MM.1S (cell line): ENCODE measurements at regions not wholly inside any gene's neighbourhood (a gene's known extent, or its start where the extent isn't known, plus 50 kb on each side); places are given as distances from the start of the nearest gene placed in this dataset.

ENCODE experiments used
- DNase-seq: peaks from one replicate; pipeline ENCODE4 v3.0.0-alpha.2; 2015
- H2AFZ ChIP-seq: fragments of 300-600 bp; sonication (generic); 2 replicates; pipeline ENCODE4 v1.6.0; 2016; ENCODE audit warnings: antibody characterized with exemption, low read length
- H3F3A ChIP-seq: fragments of 300-600 bp; sonication (generic); 2 replicates; pipeline ENCODE4 v1.6.1; 2016; ENCODE audit warnings: mild to moderate bottlenecking, antibody characterized with exemption, low read length, moderate library complexity, mixed read lengths; ENCODE audit not compliant: insufficient read depth
- H3K27ac ChIP-seq: fragments of 300-600 bp; sonication (generic); 2 replicates; pipeline ENCODE4 v1.5.1; 2016; ENCODE audit warnings: mild to moderate bottlenecking, low read length
- H3K27me3 ChIP-seq: fragments of 300-600 bp; sonication (generic); replicated peaks from 2 replicates; pipeline ENCODE4 v1.6.0; 2016; ENCODE audit warnings: low read length; ENCODE audit not compliant: insufficient read depth
- H3K36me3 ChIP-seq: fragments of 300-600 bp; sonication (generic); replicated peaks from 2 replicates; pipeline ENCODE4 v1.6.1; 2016; ENCODE audit warnings: mild to moderate bottlenecking, low read length, mixed read lengths; ENCODE audit not compliant: insufficient read depth
- H3K4me1 ChIP-seq: fragments of 300-600 bp; sonication (generic); 2 replicates; pipeline ENCODE4 v1.6.1; 2016; ENCODE audit warnings: low read length, mixed read lengths
- H3K4me2 ChIP-seq: fragments of 300-600 bp; sonication (generic); 2 replicates; pipeline ENCODE4 v1.6.0; 2016; ENCODE audit warnings: low read depth, low read length
- H3K4me3 ChIP-seq: fragments of 300-600 bp; sonication (generic); 2 replicates; pipeline ENCODE4 v1.5.1; 2016; ENCODE audit warnings: low read length, mixed read lengths
- H3K79me2 ChIP-seq: fragments of 300-600 bp; sonication (generic); 2 replicates; pipeline ENCODE4 v1.6.1; 2016; ENCODE audit warnings: mixed run types, low read length, mixed read lengths
- H3K9ac ChIP-seq: fragments of 300-600 bp; sonication (generic); 2 replicates; pipeline ENCODE4 v1.6.1; 2016; ENCODE audit warnings: low read length, mixed read lengths
- H3K9me2 ChIP-seq: fragments of 300-600 bp; sonication (generic); replicated peaks from 2 replicates; pipeline ENCODE4 v1.6.1; 2016; ENCODE audit warnings: mild to moderate bottlenecking, low read length, mixed read lengths; ENCODE audit not compliant: insufficient read depth
- H3K9me3 ChIP-seq: fragments of 300-600 bp; sonication (generic); replicated peaks from 2 replicates; pipeline ENCODE4 v1.6.1; 2016; ENCODE audit warnings: mild to moderate bottlenecking, low read length, mixed read lengths; ENCODE audit not compliant: insufficient read depth
- H4K20me1 ChIP-seq: fragments of 300-600 bp; sonication (generic); 2 replicates; pipeline ENCODE4 v1.6.1; 2016; ENCODE audit warnings: mild to moderate bottlenecking, low read length, moderate library complexity, mixed read lengths; ENCODE audit not compliant: insufficient read depth
- CTCF ChIP-seq: fragments of 300-600 bp; sonication (generic); IDR thresholded peaks from 2 replicates; pipeline ENCODE4 v1.5.1; 2016; ENCODE audit warnings: antibody characterized with exemption, low read length, mixed read lengths
- EZH2 ChIP-seq: fragments of 300-600 bp; sonication (generic); optimal IDR thresholded peaks from 2 replicates; pipeline ENCODE3; 2017; ENCODE audit warnings: low read depth, mild to moderate bottlenecking, antibody characterized with exemption, low read length, mixed read lengths
- EZH2phosphoT487 ChIP-seq: fragments of 300-600 bp; sonication (generic); IDR thresholded peaks from 2 replicates; pipeline ENCODE4 v1.6.1; 2018; ENCODE audit warnings: antibody characterized with exemption, low read length

GRCh38 chr2:209121691-209122090 lies 302.2 kb upstream of the MAP2 start:
- TF ChIP-seq EZH2 = no peak
- no peak for TF ChIP-seq EZH2phosphoT487
- TF ChIP-seq CTCF = no peak
- no peaks in the 10 kb centered on the region for H3K36me3 ChIP-seq
- no peak overlapping the region for H2AFZ ChIP-seq
- no peaks in the 10 kb centered on the region for H3K9me2 ChIP-seq
- H4K20me1 ChIP-seq = no peaks in the 10 kb centered on the region
- no peak overlapping the region for H3K9ac ChIP-seq
- no peak for DNase-seq
- no peaks in the 10 kb centered on the region for H3K79me2 ChIP-seq
- H3F3A ChIP-seq = no peaks in the 10 kb centered on the region
- H3K4me3 ChIP-seq = no peak overlapping the region
- H3K27ac ChIP-seq = no peak overlapping the region; the same call in 1 of the 2 replicates
- H3K9me3 ChIP-seq = no peaks in the 10 kb centered on the region
- no peaks in the 10 kb centered on the region for H3K27me3 ChIP-seq
- H3K4me2 ChIP-seq = no peak overlapping the region
- H3K4me1 ChIP-seq = 0 out of 2 replicates have a peak, but pooled peaks cover 8% of the 10 kb centered on the region

- H3K9me2 ChIP-seq = no peaks in the 10 kb centered on the region
- H4K20me1 ChIP-seq = no peaks in the 10 kb centered on the region
- H3K36me3 ChIP-seq = no peaks in the 10 kb centered on the region
- no peak overlapping the region for H3K27ac ChIP-seq
- TF ChIP-seq EZH2phosphoT487 = no peak
- TF ChIP-seq CTCF = no peak
- no peak for TF ChIP-seq EZH2
- no peak overlapping the region for H3K4me3 ChIP-seq
- 0 out of 2 replicates have a peak, but pooled peaks cover 8% of the 10 kb centered on the region for H3K4me1 ChIP-seq
- no peaks in the 10 kb centered on the region for H3F3A ChIP-seq
- H3K79me2 ChIP-seq = no peaks in the 10 kb centered on the region
- no peaks in the 10 kb centered on the region for H3K9me3 ChIP-seq
- H3K9ac ChIP-seq = no peak overlapping the region
- H3K27me3 ChIP-seq = no peaks in the 10 kb centered on the region
- no peak for DNase-seq
- no peak overlapping the region for H3K4me2 ChIP-seq
- H2AFZ ChIP-seq = no peak overlapping the region
Observed at GRCh38 chr2:209125291-209125690, 298.6 kb upstream of the MAP2 start.

- Histone ChIP-seq H3K4me1 (no peaks in the 10 kb centered on the region), H3K9ac (no peak overlapping the region), H3K9me3 (no peaks in the 10 kb centered on the region), H3K79me2 (no peaks in the 10 kb centered on the region), H2AFZ (no peak overlapping the region), H3K27ac (no peak overlapping the region), H3K4me3 (no peak overlapping the region), H3K4me2 (no peak overlapping the region), H3K9me2 (no peaks in the 10 kb centered on the region), H4K20me1 (no peaks in the 10 kb centered on the region), H3F3A (no peaks in the 10 kb centered on the region), H3K27me3 (no peaks in the 10 kb centered on the region), H3K36me3 (no peaks in the 10 kb centered on the region)
- TF ChIP-seq EZH2phosphoT487 (no peak), EZH2 (no peak), CTCF (no peak)
- DNase-seq = no peak
Observed at GRCh38 chr2:209138079-209138478, 285.8 kb upstream of the MAP2 start.
